ENCODE measurements at regions not wholly inside any gene's neighbourhood (a gene's known extent, or its start where the extent isn't known, plus 50 kb on each side); places are given as distances from the start of the nearest gene placed in this dataset.
"Not testable (repeated sequence)": the region's sequence is repeated elsewhere in the genome, so short reads cannot be mapped to it uniquely, and the experiment has no call there.

DNA sequence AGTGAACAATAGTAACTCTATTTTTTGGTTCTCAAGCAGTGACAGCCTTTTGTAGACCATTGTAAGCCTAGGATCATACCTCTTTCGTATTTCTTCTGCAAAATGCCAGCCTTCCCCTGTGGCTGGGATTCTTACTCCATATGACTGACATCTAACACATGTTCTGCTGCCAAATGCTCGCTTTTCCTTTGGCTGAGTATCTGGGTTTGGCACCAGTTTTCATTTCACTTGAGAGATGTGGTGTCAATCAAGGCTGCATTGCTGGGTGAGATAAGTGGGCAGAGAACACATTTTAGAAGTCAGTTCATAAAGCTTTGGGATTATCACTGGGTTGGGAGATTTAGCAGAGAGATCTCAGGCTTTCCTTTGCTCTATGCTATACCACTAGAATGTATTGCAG lies 514.7 kb upstream of the SGO1 start:
- no peak for DNase-seq

DNA sequence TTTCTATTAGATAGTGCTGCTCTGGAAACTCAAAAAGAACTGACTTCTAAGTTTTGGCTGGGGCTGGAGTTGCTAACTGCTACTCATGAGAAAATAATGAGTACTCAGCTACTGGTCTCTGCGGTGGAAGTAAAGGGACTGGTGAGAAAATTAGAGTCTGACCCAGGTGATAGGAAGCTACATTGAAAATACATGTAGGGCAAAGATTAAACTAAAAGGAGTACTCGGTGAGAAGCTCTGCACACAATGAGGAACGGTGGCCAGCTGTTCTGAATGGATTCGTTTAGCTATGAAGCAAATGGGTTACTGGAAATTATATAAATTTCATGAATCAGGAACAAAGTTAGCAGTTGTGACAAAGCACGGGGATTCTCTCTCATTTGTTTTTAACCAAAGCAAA lies 512.9 kb upstream of the SGO1 start:
- DNase-seq: no peak

DNA sequence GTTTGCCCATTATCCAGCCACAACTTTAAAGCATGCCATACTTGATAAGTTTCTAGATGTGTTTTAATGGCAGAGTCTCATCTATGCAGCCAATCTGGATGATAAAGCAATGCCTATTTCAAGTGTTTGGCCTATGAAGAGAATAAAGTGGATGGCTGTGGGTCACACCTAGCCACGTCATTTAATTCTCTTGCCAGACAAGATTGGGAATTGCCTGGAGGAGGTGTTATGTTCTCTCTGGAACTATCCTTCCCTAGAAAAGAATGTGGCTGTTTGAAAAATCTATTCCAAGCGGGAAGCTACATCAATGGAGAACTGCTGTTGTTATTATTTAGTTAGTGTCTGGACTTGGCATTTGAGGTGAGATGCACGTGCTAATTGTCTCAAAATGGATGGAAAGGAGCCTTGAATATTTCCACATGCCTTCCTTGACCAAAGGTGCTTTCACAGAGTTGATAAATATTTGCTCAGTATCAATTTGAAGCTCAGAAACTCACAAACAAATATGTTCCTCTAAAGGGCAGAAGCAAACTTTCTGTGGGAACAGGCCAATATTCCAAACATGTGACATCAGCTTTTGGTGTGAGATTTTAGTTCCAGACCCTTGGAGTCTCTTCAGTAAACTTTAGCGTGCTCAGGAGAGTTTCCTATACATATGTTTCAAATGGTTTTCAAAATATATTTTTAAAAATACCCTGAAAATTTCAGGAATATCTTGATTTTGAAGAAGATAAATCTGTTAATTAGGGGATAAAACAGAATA lies 510.6 kb upstream of the SGO1 start:
- no peak for DNase-seq

DNA sequence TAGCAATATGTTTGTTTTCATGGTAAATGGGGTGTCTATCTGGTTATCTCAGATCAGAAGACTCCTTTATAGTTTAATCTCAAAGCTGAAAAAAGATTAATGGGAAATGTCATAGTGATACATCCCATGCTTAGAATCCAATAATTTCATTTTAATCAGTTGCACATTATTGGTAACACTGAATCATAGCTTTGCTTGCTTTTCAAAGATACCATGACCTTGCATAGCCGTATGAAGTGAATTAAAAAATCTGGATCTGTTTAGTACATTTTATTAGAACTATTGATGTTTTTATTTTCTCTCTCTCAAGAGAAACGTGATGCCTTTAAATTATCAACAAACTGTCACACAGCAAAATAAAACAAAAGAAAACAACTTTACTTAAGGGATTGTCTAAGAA lies 506.7 kb upstream of the SGO1 start:
- no peak for DNase-seq

DNA sequence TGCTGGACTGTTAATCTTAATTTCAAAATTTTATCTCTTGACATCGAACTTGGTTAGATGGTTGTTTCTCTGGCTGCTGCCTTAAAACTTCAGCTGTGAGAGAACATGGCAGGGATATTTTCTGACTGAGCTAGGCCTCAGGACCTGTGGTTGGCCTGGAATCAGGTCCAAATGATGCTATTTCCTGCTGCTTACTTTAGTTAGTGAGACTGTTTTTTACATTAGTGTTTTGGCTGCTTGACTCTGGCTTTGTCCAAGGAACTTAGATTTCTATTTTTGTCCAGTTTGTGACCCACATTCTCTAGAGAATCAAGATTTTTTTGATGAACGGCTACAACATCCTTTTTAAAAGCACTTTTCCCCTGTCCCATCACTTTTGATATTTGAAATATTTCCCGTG lies 497.9 kb upstream of the SGO1 start:
- DNase-seq: no peak

DNA sequence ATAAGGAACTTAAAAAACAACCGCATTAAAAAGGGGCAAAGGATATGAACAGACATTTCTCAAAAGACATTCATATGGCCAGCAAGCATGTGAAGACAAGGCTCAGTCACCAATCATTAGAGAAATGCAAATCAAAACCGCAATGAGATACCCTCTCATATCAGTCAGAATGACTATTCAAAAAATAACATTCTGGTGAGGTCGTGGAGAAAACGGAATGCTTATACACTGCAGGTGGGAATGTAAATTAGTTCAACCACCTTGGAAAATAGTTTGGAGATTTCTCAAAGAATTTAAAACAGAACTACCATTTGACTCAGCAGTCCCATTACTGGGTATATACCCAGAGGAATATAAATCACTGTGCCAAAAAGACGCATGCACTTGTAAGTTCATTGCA lies 496.6 kb upstream of the SGO1 start:
- DNase-seq: no peak

DNA sequence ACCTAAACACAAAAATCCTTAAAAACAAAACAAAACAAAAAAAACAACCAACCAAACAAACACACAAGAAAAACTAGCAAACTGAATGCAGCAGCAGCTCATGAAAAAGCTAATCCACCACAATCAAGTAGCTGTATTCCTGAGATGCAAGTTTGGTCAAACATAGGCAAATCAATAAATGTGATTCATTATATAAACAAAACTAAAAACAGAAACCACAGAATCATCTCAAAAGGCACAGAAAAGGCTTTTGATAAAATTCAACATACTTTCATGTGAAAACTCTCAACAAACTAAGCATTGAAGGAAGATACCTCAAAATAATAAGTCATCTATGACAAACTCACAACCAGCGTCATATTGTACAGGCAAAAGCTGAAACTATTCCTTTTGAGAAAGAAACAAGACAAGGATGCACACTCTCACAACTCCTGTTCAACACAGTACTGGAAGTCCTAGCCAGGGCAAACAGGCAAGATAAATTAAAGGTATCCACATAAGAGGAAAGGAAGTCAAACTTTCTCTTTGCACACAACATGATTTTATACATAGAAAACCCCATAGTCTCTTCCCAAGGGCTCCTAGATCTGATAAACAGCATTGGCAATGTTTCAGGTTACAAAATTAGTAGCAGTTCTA lies 495.1 kb upstream of the SGO1 start:
- DNase-seq: no peak

DNA sequence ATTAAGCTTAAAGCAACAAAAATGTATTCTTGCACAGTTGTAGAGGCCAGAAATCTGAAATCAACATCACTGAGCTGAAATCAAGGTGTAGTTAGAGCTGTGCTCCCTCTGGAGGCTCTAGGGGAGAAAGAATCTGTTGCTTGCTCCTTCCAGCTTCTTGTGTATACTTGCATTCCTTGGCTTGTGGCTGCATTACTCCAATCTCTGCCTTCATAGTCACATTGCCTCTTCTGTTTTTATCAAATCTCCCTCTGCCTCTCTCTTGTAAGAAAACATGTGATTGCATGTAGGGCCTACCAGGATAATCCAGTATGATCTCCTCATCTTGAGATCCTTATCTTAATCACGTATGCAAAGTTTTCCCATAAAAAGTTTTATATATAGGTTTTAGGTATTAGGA lies 487.9 kb upstream of the SGO1 start:
- DNase-seq: no peak

DNA sequence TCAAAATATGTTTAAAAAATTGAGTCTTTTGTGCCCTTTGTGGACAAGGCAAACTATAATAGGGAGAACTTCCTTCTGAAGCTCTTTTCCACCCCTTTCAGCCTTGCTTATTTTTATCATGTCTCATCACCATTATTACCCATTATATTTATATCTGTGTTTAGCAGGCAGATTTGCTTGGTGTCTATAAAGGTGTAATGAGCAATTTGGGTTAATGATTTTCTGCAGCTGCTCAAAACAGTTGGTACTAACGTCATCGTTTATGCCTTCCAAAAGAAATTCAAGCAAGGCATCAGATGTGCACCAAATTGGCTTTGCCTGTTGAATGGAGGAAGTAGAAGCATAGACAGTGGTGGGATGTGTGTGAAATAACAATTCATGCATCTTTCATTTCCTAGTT lies 483.7 kb upstream of the SGO1 start:
- no peak for DNase-seq

DNA sequence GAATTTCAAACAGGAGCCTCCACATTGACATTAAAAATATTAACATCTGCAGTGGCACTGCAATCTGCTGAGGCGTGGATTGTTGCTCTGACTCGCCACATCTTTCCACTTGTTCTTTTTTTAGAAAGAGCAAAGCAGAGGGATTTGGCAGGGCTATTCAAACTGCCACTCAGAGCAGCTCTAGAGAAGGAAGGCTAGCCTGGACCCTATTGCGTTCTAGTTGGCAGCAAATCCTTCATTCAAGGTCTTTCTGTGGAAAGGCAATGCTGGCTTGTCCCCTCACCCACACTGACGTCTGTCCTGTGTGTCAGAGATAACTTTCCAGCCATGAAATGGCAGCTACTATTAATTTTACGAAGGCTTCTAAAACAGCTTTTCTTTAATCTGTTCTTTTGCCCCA lies 483.2 kb upstream of the SGO1 start:
- DNase-seq: peak in 1 of 2 experiments; percentile 31

DNA sequence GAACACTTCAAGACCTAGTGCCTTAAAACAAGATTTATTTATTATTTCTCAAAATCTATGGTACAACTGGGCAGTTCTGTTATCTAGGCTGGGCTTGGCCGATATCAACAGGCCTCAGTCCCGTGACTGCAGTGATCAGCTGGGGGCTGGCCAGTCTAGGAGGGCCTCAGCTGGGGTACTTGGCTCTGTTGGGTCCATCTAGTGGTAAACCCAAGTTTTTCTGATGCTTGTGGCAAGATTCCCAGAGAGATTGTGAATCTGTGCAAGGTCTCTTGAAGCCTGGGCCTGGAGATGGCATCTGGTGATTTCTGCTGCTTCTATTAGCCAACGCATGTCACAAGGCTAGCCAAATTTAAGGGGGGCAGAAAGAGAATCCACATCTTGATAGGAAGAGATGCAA lies 482.4 kb upstream of the SGO1 start:
- DNase-seq: no peak

DNA sequence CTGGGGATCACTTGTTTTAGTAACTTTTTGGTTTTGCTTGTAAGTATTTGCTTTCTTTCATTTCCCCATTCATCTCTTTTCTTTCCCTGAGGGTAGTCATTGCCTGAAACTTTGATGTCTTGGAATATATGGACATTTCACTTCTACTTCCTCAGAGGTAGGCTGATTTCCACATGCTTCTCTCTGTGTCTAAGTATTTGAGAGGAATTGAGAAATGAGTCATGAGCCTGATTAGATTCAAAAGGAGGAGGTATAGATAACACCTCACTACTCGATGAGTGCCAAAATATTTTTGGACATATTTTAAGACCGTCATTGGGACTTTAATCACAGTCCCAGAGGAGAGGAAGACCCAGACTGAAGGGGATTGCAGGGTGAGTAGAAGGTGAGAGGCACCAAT lies 480.1 kb upstream of the SGO1 start:
- no peak for DNase-seq

DNA sequence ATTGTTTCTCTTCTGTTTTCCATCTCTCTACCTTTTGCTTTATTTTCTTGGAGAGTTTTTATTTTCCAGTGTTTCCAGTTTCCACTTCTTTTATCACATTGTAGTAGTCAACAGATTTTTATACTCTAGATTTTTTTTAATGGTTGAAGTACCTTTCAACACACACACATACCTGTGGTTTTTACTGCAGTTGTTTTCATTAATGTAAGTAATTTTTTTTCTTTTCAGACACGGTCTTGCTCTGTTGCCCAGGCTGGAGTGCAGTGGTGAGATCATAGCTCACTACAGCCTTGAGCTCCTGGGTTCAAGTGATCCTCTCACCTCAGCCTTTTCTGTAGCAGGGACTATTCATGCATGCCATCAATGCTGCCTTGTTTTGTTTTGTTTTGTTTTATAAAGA lies 472.5 kb upstream of the SGO1 start:
- DNase-seq: no peak

DNA sequence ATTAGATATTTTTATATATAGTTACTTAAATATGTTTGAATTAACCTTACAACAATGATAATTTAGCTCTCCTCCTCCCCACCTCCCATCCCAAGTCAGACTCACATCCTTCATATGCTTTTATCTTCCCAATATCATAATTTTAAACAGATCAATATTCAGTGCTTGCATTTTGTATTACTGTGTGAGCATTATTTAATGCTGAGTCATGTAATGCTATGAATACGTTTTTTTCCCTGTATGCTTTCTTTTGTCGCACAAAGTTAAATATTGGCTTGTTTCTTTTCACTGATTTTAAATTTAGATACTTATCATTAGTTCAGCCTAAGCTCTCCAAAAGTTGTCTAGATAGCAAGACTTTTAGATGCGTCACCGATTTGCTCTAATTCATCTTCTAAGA lies 471.6 kb upstream of the SGO1 start:
- no peak for DNase-seq

DNA sequence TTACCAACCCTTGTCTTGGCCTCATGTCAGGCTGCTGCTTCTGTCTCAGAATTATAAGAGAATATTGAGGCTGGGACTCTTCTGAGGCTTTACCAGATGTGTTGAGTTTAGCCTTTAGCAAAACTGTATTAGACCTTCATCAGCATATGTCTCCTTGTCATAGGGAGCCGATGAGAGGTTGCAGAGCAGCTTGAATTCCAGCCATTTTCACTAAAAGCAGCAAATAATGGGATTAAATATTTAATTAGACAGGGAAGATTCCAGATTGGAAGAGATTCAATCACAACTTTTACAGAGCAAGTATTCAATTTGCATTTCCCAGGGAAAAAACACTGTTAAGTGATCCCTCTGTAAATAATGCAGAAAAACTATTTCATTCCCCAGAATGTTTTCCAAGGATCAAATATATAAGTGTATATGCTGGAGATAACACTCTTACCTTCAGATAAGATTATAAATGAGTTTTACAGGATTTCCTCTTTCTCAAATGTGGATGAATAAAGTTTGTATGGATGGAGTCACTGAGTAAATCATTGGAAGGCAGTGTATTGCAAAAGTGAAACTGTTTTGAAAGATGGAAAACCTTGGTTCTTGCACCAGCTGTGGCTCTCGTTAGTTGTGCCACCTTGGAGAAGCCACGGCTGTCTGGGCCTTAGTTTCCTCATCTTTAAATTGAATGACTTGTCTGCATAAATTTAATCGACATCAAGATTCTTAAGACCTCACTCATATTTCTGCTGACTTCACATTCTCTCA lies 466.4 kb upstream of the SGO1 start:
- DNase-seq: no peak

DNA sequence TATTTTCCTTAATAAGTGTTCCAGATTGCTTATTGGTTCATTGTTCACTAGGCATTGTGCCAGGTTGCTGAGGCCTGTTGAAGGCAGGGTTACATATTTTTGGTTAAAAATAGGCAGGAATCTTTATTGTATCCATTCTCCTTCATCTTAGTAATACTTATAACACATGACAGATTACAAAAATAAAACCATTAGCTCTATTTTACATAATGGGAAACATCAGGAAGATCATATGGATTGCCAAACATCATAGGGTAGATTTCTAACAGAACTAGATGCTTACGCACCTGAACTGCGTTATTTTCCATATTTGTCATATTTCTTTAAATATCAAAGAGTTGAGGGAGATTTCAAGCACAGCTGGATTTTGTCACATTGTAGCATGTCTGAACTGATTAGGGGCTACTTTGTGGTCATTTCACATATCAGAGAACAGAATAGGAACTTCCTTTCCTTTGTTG lies 462.9 kb upstream of the SGO1 start:
- no peak for DNase-seq

DNA sequence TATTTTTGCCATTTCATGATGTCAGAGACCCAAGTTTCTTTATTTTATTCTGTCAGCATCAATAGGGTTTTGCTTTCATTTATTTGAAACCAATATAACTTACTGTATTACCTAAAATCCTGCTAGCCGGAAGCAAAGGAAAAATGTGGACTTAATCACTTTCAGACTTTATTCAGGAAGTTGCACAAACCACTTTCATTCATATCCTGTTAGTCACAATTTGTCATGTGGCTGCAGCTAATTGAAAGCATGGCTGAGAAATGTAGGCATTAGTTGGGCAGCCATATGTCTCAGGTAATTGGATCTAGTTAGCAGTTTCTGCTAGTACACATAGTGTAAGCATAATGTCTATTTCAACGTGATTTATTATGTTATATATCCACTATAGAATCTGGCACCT lies 462.3 kb upstream of the SGO1 start:
- DNase-seq: no peak

DNA sequence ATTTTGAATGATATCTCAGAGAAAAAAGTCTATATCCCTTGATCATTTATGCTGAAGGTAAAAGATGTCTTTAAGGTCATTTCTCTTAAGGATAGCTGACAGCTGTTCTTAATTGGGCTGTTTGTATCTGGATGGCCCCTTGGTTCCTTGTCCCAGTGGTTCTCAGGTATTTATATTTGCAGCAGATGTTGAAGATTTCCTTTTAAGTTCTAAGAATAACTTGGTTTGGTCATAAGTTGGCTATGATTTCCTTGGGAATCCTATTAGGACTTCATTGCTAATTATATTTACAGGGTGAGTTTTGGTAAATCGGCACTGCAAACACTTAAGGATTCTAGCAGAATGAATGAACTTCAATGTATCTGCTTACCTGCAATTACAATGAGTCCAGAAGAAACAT lies 460.4 kb upstream of the SGO1 start:
- DNase-seq: no peak

DNA sequence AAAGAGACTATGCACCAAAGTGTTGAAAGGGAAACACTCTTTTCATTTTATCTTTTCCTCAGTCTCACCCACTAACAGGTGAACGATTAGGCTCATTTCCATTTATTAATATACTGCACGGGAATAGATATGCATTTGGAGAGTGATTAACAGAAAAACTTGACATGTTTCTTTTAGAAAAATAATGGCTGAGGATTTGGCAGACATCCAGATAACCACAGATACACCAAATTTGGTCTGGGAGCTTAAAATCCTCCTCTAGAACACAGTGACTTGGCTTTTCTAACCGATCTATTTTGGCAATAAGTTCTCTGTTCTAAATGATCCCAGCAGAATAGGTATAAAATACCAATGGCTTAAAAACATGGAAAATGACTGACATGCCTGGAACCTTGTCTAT lies 459.3 kb upstream of the SGO1 start:
- DNase-seq: no peak

DNA sequence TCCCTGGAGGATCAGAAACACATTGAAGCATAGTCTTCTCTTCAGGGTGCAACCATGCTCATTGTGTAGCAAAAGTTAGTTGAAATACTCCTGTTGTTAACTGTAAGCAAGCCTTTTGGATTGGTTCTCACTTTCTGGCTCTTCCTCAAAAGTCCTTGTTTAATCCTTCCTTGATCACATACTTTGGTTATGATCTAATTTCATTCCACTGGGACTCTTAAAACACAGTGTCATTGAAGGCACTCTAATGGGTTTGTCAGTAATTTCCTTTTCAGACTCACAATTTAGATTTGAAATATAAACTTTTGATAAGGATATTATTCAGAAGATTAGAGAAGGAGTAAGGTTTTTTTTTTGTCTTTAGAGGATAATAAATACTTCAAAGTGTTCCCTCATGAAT lies 451.7 kb upstream of the SGO1 start:
- no peak for DNase-seq

DNA sequence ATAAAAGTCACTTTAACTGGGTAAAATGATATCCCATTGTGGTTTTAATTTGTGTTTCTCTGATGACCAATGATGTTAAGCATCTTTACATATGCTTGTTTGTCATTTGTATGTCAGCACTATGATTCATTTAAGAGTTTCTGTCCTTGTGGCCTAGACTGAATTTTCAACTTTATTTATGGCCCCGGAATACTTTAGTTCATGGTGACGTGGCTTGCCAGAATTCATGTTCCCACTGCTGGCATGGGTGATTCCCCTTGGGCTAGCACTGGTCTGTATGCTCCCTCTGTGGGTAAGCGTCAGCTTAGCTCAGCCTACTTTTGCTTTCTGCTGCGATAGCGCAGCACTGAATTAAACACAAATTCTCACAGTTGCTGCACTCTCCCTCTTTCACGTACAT lies 436.3 kb upstream of the SGO1 start:
- DNase-seq: no peak

DNA sequence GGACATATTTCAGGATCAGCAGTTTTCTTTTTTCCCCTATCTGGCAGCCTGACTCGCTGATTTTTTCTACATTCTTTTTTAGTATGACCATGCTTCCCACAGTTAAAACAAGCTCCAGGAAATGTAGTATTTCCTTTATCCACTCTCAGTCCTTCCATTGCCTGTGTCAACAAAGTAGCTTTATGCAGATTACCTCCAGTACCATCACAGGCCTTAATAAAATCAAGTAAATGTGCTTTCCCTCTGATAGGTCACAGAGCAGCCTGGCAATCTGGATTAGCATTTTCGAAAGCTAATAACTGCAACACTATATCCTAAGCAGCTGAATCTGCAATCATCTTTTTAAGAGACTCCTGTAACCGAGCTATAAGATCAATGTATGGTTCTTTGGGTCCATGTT lies 432.6 kb upstream of the SGO1 start:
- not testable (repeated sequence) for DNase-seq

DNA sequence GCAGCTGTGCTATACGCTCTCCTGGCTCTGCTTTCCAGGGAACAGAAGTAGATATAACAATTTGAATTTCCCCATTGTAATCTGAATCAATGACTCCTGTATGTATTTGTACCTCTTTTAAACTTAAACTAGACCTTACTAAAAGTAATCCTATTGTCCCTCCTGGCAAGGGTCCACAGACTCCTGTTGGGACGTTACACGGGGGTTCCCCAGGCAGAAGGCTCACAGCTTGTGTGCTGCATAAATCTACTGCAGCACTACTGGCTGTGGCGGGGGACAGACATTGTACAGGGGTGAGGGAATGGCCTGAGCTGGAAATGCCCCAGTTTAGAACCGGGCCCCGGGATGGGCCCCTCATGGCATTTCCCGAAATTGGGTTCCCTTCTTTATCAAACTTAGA lies 432.2 kb upstream of the SGO1 start:
- DNase-seq: not testable (repeated sequence)

DNA sequence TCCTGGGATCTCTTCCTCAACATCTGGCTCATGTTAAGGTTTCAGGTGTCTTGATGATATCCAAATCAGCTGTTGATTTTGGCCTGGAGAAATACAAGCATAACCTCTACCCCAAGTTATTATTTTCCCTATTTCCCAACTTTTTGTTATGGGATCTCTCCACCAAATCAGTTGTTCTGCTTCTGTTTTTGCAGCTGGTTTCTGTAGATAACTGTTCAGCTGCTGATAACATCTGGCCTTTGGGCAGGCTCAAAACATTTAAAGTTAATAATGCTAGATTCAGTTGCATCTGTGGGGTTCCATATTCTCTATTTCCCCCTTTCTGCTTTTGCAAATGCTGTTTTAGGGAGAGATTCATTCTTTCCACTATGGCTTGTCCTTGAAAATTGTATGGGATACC lies 430.0 kb upstream of the SGO1 start:
- DNase-seq: not testable (repeated sequence)

All from cerebellar nuclear complex (tissue), 1 donor.